PC-9 (cell line): ENCODE measurements at regions not wholly inside any gene's neighbourhood (a gene's known extent, or its start where the extent isn't known, plus 50 kb on each side); places are given as distances from the start of the nearest gene placed in this dataset.

Experiments used
- BruUV-seq: library from RNA; stranded (reverse); fragments of 400-500 nt; replicated peaks from 2 replicates; lab custom pipeline; 2021; lab: Mats Ljungman, UMichigan
- CTCF ChIA-PET: fragments of 300-600 bp; sonication (Branson Sonifier 250); formaldehyde crosslinking; loops from one replicate; lab custom pipeline; 2022; ENCODE audit warnings: antibody characterized with exemption; lab: Charles Lee
- POLR2A ChIA-PET: fragments of 300-600 bp; sonication (Branson Sonifier 250); formaldehyde crosslinking; loops from one replicate; lab custom pipeline; 2022; ENCODE audit warnings: antibody characterized with exemption; ENCODE audit not compliant: unreplicated experiment; lab: Charles Lee
- DNase-seq, 2 experiments: peaks; one replicate each; pipeline versions ENCODE4 v3.0.0 to v3.0.0-alpha.2; 2015 to 2022; ENCODE audit warnings: mixed read lengths in 1 of 2
- H2AFZ ChIP-seq: fragments of 200-600 bp; sonication (generic); 2 replicates; pipeline ENCODE4 v1.8.1; 2017; ENCODE audit warnings: antibody characterized with exemption
- H3F3A ChIP-seq: fragments of 200-600 bp; sonication (generic); 2 replicates; pipeline ENCODE4 v1.8.1; 2017; ENCODE audit warnings: antibody characterized with exemption, mild to moderate bottlenecking, low read depth; ENCODE audit not compliant: insufficient read depth
- H3K27ac ChIP-seq: fragments of 200-600 bp; sonication (generic); 2 replicates; pipeline ENCODE4 v1.6.1; 2016; ENCODE audit warnings: mixed run types
- H3K27me3 ChIP-seq: fragments of 200-600 bp; sonication (generic); 2 replicates; pipeline ENCODE4 v1.6.1; 2016; ENCODE audit warnings: low read depth, mixed run types; ENCODE audit not compliant: insufficient read depth
- H3K36me3 ChIP-seq: fragments of 200-600 bp; sonication (generic); 2 replicates; pipeline ENCODE4 v1.6.1; 2016; ENCODE audit warnings: low read depth, mixed run types
- H3K4me1 ChIP-seq: fragments of 200-600 bp; sonication (generic); replicated peaks from 2 replicates; pipeline ENCODE4 v1.6.1; 2016; ENCODE audit warnings: mixed run types; ENCODE audit not compliant: insufficient read depth
- H3K4me2 ChIP-seq: fragments of 200-600 bp; sonication (generic); 2 replicates; pipeline ENCODE4 v1.6.1; 2017; ENCODE audit warnings: mixed run types
- H3K4me3 ChIP-seq: fragments of 200-600 bp; sonication (generic); 2 replicates; pipeline ENCODE4 v1.6.1; 2016; ENCODE audit warnings: mixed run types
- H3K79me2 ChIP-seq: fragments of 200-600 bp; sonication (generic); 2 replicates; pipeline ENCODE4 v1.6.1; 2017; ENCODE audit warnings: low read depth, mixed run types
- H3K9me2 ChIP-seq: fragments of 200-600 bp; sonication (generic); 2 replicates; pipeline ENCODE4 v1.8.1; 2017; ENCODE audit warnings: mild to moderate bottlenecking; ENCODE audit not compliant: insufficient read depth
- H3K9me3 ChIP-seq: fragments of 200-600 bp; sonication (generic); 2 replicates; pipeline ENCODE4 v1.8.1; 2016; ENCODE audit warnings: low read depth; ENCODE audit not compliant: insufficient read depth
- H4K20me1 ChIP-seq: fragments of 200-600 bp; sonication (generic); 2 replicates; pipeline ENCODE4 v1.8.1; 2017; ENCODE audit not compliant: insufficient read depth
- CTCF ChIP-seq: fragments of 200-600 bp; sonication (generic); conservative IDR thresholded peaks from 2 replicates; pipeline ENCODE4 v1.6.1; 2017; ENCODE audit warnings: mixed run types, antibody characterized with exemption, mild to moderate bottlenecking, moderate library complexity
- EZH2 ChIP-seq: fragments of 200-600 bp; sonication (generic); IDR thresholded peaks from 2 replicates; pipeline ENCODE4 v1.8.0; 2017; ENCODE audit warnings: antibody characterized with exemption, low read depth
- intact Hi-C: fragments of 100-400 bp; cut with micrococcal nuclease; formaldehyde crosslinking; loops from one replicate; pipeline ENCODE4 v1.10.0; 2022; ENCODE audit not compliant: unreplicated experiment

GRCh38 chr4:45036677-45037076 is 310.3 kb upstream of the GNPDA2 start:
- Histone ChIP-seq H3K9me3 (no peaks in the 10 kb centered on the region; the same call in 1 of the 2 replicates), H3F3A (no peaks in the 10 kb centered on the region), H3K79me2 (no peaks in the 10 kb centered on the region), H3K36me3 (no peaks in the 10 kb centered on the region), H3K4me1 (no peaks in the 10 kb centered on the region), H3K4me3 (no peak overlapping the region), H3K4me2 (no peak overlapping the region), H3K27me3 (no peaks in the 10 kb centered on the region), H2AFZ (no peak overlapping the region), H3K27ac (no peak overlapping the region), H4K20me1 (no peaks in the 10 kb centered on the region), H3K9me2 (no peaks in the 10 kb centered on the region; the same call in 1 of the 2 replicates)
- no TSS peak for BruUV-seq
- intact Hi-C loops: no loop called here
- ChIA-PET CTCF (no interaction called here), POLR2A (no interaction called here)
- TF ChIP-seq EZH2: no peak
- TF ChIP-seq CTCF: no peak
- DNase-seq: no peak

- H4K20me1 ChIP-seq: no peaks in the 10 kb centered on the region
- no peak overlapping the region for H3K4me2 ChIP-seq
- H3K36me3 ChIP-seq: no peaks in the 10 kb centered on the region
- no peaks in the 10 kb centered on the region for H3K4me1 ChIP-seq
- no peaks in the 10 kb centered on the region for H3K79me2 ChIP-seq
- no peak overlapping the region for H3K4me3 ChIP-seq
- TF ChIP-seq EZH2: no peak
- TF ChIP-seq CTCF: no peak
- H3F3A ChIP-seq: no peaks in the 10 kb centered on the region
- no peak overlapping the region for H3K27ac ChIP-seq
- H2AFZ ChIP-seq: no peak overlapping the region
- no peaks in the 10 kb centered on the region for H3K27me3 ChIP-seq
- ChIA-PET POLR2A (no interaction called here), CTCF (no interaction called here)
- H3K9me2 ChIP-seq: no peaks in the 10 kb centered on the region; the same call in 1 of the 2 replicates
- intact Hi-C loops: no loop called here
- BruUV-seq: no TSS peak
- DNase-seq: no peak
- no peaks in the 10 kb centered on the region; the same call in 1 of the 2 replicates for H3K9me3 ChIP-seq
Observed at GRCh38 chr4:45033676-45034419, 307.5 kb upstream of the GNPDA2 start.

- H3K36me3 ChIP-seq: no peaks in the 10 kb centered on the region
- H3K4me3 ChIP-seq: no peak overlapping the region
- no peak overlapping the region for H3K27ac ChIP-seq
- H3K4me2 ChIP-seq: no peak overlapping the region
- H3K9me3 ChIP-seq: no peaks in the 10 kb centered on the region
- H4K20me1 ChIP-seq: no peaks in the 10 kb centered on the region
- H3F3A ChIP-seq: no peaks in the 10 kb centered on the region
- no peak for DNase-seq
- BruUV-seq: no TSS peak
- H3K4me1 ChIP-seq: no peaks in the 10 kb centered on the region
- TF ChIP-seq EZH2 (no peak), CTCF (no peak)
- ChIA-PET POLR2A (no interaction called here), CTCF (no interaction called here)
- H2AFZ ChIP-seq: no peak overlapping the region
- H3K9me2 ChIP-seq: no peaks in the 10 kb centered on the region; the same call in 1 of the 2 replicates
- no peaks in the 10 kb centered on the region for H3K79me2 ChIP-seq
- H3K27me3 ChIP-seq: no peaks in the 10 kb centered on the region
- intact Hi-C loops: no loop called here
Observed at GRCh38 chr4:45030059-45030458, 303.7 kb upstream of the GNPDA2 start.
